Suppressor macrophage treated with lipopolysaccharide for 1 hour (primary cell): ENCODE measurements at regions not wholly inside any gene's neighbourhood (a gene's known extent, or its start where the extent isn't known, plus 50 kb on each side); places are given as distances from the start of the nearest gene placed in this dataset.
"Not testable (repeated sequence)": the region's sequence is repeated elsewhere in the genome, so short reads cannot be mapped to it uniquely, and the experiment has no call there.

Experiments used
- DNase-seq, 3 donors: peaks; one replicate each; pipeline ENCODE4 v3.0.0-alpha.2; 2020 to 2022

GRCh38 chr2:8367833-8368232 is 314.0 kb upstream of the ID2 start:
- no peak for DNase-seq

DNA sequence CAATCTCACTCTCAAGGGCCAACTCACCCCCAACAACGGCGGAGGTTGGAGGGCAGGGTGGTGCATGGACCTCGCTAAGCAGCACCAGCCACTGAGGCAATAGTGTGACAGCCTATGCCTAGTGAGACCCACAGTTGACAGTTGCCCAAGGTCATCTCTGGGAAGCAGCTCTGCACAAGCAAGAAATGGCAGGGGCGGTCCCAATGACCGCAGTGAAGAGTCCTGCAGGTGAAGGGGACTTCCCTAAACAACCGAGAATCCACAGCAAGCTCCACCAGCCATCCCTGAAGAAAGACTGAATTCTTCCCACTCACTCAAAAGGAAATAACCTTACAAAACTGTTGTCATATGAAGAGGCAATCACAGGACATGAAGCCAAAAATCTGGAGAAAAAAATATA is 313.4 kb upstream of the ID2 start:
- DNase-seq = no peak

GRCh38 chr2:8369522-8369921 is 312.3 kb upstream of the ID2 start:
- no peak for DNase-seq

- no peak for DNase-seq
Observed at GRCh38 chr2:8370258-8370802, 311.5 kb upstream of the ID2 start.

GRCh38 chr2:8371653-8372052 is 310.2 kb upstream of the ID2 start:
- no peak for DNase-seq

DNA sequence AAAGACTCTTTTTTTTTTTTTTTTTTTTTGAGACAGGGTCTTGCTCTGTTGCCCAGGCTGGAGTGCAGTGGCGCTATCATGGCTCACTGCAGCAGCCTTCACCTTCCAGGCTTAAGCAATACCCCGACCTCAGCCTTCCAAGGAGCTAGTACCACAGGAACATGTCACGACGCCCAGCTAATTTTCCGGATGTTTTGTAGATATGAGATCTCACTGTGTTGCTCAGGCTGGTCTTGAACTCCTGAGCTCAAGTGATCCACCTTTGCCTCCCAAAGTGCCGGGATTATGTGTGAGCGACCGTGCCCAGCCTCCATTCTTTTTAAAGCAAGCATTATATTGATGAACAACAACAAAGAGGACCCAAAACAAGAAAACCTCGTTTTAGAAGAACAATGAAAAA is 307.1 kb upstream of the ID2 start:
- no peak for DNase-seq

DNA sequence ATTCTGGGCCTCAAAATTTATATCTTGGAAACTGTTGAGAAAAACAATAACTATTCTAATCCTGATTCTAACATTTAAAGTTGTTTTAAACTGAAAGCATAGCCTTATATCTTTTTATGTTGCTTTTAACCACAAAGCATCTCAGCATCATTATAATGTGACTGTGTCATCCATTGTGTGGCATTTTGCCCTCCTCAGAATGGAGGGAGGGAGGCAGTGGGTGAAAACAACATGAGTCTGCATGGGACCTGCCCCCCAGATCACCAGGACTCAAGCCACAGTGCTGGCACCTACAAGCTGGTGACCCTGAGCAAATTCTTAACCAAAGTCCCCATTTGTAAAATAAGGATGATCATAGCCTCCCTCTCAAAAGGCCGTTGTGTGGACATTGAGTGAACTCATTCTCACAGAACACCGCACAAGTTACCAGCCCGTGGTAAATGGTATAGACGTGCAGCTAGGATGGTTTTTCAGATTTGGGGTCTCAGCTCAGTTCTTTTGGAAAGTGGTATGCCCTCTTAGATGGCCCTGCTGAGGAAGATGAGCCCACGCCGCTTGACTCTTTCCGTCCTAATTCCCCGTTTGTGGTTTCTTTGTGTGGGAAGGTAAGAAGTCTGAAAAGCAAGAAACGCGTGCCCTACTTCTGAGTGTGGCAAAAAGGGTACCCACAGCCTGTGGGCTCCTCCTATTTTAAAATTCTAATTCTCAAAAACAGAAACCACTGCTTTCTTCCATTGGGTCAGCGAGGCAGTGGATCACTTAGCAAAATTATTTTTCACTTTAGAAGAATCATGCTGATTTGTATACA is 305.0 kb upstream of the ID2 start:
- no peak for DNase-seq

- DNase-seq = no peak
Observed at GRCh38 chr2:8378016-8378810, 303.6 kb upstream of the ID2 start.

DNA sequence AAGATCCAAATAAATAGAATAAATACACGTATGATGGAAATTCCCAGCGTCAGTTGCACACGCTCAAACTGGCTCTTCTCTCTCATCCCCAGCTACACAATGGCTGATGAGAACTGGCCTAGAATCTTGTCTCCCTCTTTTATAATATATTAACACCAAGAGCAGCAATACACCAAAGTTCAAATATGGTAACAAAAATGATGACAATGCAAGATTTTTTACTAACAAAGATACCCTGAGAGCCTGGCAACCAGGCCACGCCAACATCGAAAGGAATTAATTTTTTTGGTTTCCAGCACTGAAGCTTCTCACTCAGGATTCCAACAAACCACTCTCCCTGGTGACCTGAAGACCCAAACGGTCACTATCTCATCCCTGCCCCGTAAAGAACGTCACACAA is 302.7 kb upstream of the ID2 start:
- no peak for DNase-seq

- DNase-seq = no peak
Observed at GRCh38 chr2:8379549-8379948, 302.3 kb upstream of the ID2 start.

- peak; percentile 69 to 85 (median 72) for DNase-seq
Observed at GRCh38 chr2:8380026-8380425, 301.8 kb upstream of the ID2 start.

DNA sequence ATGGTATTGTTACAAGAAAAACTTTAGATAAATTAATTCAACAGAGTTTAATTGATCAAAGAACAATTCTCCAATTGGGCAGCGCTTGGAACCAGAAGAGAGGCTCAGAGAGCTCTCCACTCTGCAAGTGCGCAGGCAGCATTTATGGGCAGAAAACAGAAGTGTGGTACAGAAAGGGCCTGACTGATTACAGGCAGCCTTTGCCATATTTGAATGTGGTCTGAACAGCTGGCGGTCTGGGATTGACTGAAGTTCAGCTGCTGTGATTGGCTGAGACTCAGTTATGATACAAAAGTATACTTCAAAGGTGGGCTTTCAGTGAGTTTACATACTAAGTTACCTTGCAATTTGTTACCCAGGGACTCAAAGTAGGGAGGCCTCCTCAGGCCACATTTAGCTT is 301.3 kb upstream of the ID2 start:
- peak; percentile 15 to 37 (median 30) for DNase-seq

- DNase-seq = no peak
Observed at GRCh38 chr2:8382485-8382884, 299.4 kb upstream of the ID2 start.

- not testable (repeated sequence) for DNase-seq
Observed at GRCh38 chr2:8386748-8387147, 295.1 kb upstream of the ID2 start.

DNA sequence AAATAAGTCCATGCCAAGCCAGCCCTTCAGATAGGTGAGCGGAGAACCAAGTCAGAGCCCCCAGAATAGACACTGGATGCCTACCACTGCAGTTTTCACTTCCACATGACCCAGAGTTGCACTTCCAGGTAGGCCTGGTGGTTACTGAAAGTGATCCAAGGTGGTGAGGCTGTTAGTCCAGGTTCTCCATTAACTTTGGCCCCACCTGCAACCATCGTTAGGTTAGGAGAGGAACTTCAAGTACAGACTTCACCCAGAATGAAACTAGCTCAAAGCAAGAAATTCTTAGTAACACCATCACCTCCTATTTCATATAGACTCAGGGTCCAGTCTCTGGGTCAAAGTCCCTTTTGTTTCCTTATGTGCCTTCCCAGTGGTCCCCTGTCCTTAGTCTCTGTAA is 293.1 kb upstream of the ID2 start:
- no peak for DNase-seq

- DNase-seq = peak in 2 of 3 donors; percentile 29 to 45
Observed at GRCh38 chr2:8389431-8390108, 292.3 kb upstream of the ID2 start.

DNA sequence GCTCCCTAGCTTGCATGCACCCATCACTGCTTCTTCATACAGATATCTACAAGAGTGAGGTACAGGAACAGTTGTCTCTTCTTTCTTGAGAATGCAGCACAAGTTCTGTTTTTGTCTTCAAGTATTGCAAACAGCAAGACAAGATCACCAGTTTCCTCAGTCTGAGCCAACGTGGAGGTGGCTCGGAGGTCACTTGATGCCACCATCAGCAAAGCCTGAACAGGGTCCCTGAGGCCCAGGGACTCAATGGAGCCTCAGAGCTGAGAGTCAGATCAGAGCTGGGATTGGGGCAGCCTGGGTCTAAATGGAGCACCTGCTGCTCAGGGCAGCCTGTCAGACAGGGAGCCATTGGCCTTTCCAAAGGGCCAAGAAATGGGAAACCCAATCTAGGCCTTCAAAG is 290.7 kb upstream of the ID2 start:
- no peak for DNase-seq

DNA sequence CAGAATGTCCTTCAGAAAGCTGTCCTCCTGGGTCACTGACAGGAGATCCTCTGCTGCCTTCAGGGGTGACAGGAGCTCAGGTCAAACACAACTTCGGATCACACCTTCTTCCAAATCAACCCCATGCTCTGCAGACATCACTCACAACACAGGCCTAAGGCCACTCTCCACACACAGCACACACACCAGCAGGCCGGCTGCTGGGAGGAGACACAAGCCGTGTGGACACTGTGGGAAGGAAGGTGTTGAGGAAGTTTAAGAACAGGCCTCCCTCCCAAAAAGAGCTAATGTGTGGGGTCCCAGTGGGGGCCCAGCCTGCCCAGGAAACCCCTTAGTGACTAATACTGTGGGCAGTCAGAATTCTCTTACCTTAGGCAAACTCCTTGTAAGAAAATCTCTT is 290.3 kb upstream of the ID2 start:
- DNase-seq = no peak

DNA sequence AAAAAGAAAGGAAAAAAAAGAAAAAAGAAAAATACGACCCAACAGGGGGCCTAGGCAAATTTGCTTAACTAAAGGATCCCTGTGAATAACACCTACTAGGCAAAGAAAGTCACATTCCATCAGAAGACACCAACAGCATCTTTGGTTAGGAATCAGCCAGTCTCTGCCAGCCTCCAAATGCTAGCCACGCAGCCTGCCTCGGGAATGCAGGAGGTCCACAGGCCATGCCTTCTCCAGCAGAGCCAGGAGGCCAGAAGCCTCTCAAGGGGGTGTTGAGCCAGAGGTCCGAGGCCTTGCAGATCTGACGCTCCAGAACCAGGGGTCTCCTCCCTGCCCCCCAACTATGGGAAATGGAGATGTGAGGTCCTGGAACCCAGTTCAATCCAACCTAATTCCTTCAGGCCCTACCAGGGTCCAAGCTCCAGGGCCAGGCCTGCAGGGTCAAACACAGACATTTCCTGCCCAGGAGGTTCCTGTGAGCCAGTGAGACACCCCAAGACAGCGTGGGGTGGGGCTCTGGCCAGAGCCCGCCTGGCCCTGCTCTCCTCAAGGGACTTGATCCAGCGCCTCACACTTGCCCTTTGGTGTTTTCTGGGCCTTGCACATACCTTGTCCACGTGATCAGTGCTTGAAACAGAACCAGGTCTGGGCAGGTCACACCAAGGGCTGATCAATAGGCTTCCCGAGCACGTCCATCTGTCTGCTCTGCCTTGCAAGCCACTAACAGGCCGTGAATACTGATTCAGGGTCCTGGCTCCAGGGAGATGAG is 289.6 kb upstream of the ID2 start:
- no peak for DNase-seq

DNA sequence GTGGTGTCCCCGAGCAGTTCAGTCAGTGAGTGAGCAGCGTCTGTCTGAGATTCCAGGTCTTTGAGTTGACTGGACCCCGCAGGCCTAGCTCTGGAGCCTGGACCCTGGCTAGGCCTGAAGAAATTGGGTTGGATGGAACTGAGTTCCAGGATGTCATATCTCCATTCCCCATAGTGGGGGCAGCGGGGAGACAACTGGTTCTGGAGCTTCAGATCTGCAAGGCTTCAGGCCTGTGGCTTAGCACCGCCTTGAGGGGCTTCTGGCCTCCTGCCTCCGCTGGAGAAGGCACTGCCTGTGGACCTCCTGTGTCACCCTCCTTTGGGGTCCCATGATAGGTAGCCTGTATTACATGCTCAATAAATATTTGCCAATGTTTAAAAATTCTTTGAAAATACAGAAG is 288.4 kb upstream of the ID2 start:
- DNase-seq = no peak

- DNase-seq = peak in 1 of 3 donors; percentile 41
Observed at GRCh38 chr2:8394131-8394530, 287.7 kb upstream of the ID2 start.

DNA sequence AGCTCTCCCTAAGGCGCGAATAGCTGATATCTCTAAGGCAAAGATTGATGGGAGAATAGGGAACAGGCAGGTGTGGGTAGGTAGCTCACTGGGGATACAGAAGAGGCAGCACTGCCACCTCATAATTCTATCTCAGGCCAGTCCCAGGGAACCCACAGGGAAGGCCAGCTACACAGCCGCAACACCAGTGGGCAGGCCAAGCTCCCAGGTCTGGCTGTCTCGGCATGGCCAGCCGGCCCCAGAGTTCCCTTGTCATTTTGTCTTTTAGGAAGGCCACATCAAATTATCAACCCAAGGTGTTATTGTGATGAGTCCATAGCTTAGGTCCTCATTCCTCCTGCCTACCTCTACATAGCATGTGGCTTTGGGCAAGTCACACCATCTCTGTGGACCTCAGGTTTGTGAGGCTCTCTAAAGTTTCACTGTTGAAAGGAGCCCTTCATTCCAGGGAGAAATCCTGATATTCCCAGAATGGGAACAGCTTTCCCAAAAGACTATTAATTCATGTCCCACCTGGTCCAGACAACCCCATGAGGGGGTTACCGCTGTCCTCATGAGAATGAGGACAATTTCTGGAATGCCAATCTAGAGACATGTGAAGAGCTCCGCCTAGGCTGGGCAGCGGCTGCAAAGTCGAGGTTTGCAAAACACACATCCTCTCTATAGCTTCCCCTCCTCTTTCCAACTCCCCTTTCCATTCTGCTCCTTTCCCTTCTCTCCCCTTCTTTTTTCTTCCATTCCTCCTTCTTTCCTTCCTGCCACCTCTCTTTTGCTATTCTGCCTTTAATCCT is 287.1 kb upstream of the ID2 start:
- no peak for DNase-seq
